H1 (cell line): ENCODE measurements at regions not wholly inside any gene's neighbourhood (a gene's known extent, or its start where the extent isn't known, plus 50 kb on each side); places are given as distances from the start of the nearest gene placed in this dataset.

Source experiments
- CTCF ChIA-PET: fragments of 300-600 bp; sonication (Branson Sonifier 250); formaldehyde crosslinking; loops from one replicate; lab custom pipeline; 2021; ENCODE audit not compliant: partially characterized antibody; lab: Charles Lee
- POLR2A ChIA-PET: fragments of 300-600 bp; sonication (Branson Sonifier 250); formaldehyde crosslinking; loops from one replicate; lab custom pipeline; 2021; ENCODE audit warnings: inconsistent platforms; ENCODE audit not compliant: partially characterized antibody; lab: Charles Lee
- DNase-seq, 2 experiments: peaks; one replicate each; pipeline versions ENCODE4 v3.0.0 to v3.0.0-alpha.2; 2010 to 2022; ENCODE audit warnings: low spot score in 2 of 2, low read depth in 1 of 2, mixed read lengths in 1 of 2
- FAIRE-seq: peaks from 2 replicates; lab custom pipeline; 2011; peaks lifted over from hg19 to GRCh38; lab: Jason Lieb, UNC
- H2AFZ ChIP-seq: 2 replicates; pipeline ENCODE4 v1.8.1; 2012; ENCODE audit warnings: low read length, inconsistent platforms
- H2AK5ac ChIP-seq: 2 replicates; pipeline ENCODE4 v1.6.1; 2013; ENCODE audit warnings: low read depth, low read length
- H2BK120ac ChIP-seq: replicated peaks from 2 replicates; pipeline ENCODE3; 2013; ENCODE audit warnings: low read depth, low read length, inconsistent platforms
- H2BK12ac ChIP-seq: 2 replicates; pipeline ENCODE4 v1.6.1; 2013; ENCODE audit warnings: low read depth, low read length
- H2BK15ac ChIP-seq: 2 replicates; pipeline ENCODE4 v1.6.1; 2013; ENCODE audit warnings: low read length
- H2BK20ac ChIP-seq: 2 replicates; pipeline ENCODE4 v1.6.1; 2013; ENCODE audit warnings: low read length
- H2BK5ac ChIP-seq: 2 replicates; pipeline ENCODE4 v1.6.1; 2013; ENCODE audit warnings: low read depth, low read length
- H3K14ac ChIP-seq: 2 replicates; pipeline ENCODE4 v1.6.1; 2013; ENCODE audit warnings: inconsistent platforms; ENCODE audit not compliant: insufficient read length
- H3K18ac ChIP-seq: 2 replicates; pipeline ENCODE4 v1.6.1; 2013; ENCODE audit warnings: low read length; ENCODE audit errors: extremely low read depth
- H3K23ac ChIP-seq: 2 replicates; pipeline ENCODE4 v1.6.1; 2013; ENCODE audit warnings: inconsistent platforms; ENCODE audit not compliant: insufficient read length
- H3K23me2 ChIP-seq: 2 replicates; pipeline ENCODE4 v1.6.1; 2013; ENCODE audit warnings: low read depth, low read length
- H3K27ac ChIP-seq: 2 replicates; pipeline ENCODE4 v1.6.1; 2011; ENCODE audit warnings: low read depth, low read length, inconsistent platforms
- H3K27me3 ChIP-seq, 4 experiments: replicated peaks in 1 of 4; 1 replicate in 1 of 4; 2 replicates in 3 of 4; pipeline versions ENCODE4 v1.6.1 to v1.8.1; 2011 to 2013; ENCODE audit warnings: low read length in 3 of 4, mild to moderate bottlenecking in 3 of 4, inconsistent platforms in 2 of 4, mixed read lengths in 2 of 4, moderate library complexity in 1 of 4; ENCODE audit not compliant: control insufficient read depth in 3 of 4, insufficient read depth in 3 of 4; ENCODE audit errors: extremely low read depth in 1 of 4
- H3K36me3 ChIP-seq, 4 experiments: 2 replicates each; pipeline versions ENCODE4 v1.6.1 to v1.8.1; 2011 to 2013; ENCODE audit warnings: mild to moderate bottlenecking in 4 of 4, low read length in 3 of 4, moderate library complexity in 2 of 4, control low read depth in 1 of 4, inconsistent platforms in 1 of 4; ENCODE audit not compliant: insufficient read depth in 4 of 4, control insufficient read depth in 2 of 4
- H3K4ac ChIP-seq: replicated peaks from 2 replicates; pipeline ENCODE3; 2013; ENCODE audit warnings: low read length, low read depth, mixed read lengths, inconsistent platforms; ENCODE audit not compliant: insufficient read length
- H3K4me1 ChIP-seq, 4 experiments: replicated peaks in 1 of 4; 1 replicate in 1 of 4; 2 replicates in 3 of 4; pipeline versions ENCODE4 v1.6.1 to v1.8.1; 2011 to 2013; ENCODE audit warnings: low read length in 3 of 4, inconsistent platforms in 2 of 4, mixed read lengths in 1 of 4; ENCODE audit not compliant: insufficient read depth in 4 of 4, control insufficient read depth in 3 of 4
- H3K4me2 ChIP-seq, 2 experiments: 2 replicates each; pipeline versions ENCODE4 v1.6.1 to v1.8.1; 2011 to 2013; ENCODE audit warnings: low read depth in 2 of 2, low read length in 2 of 2, control low read depth in 1 of 2, inconsistent platforms in 1 of 2, mild to moderate bottlenecking in 1 of 2; ENCODE audit not compliant: insufficient read depth in 1 of 2
- H3K4me3 ChIP-seq, 4 experiments: fragments of 200-600, 300-600 bp in 1 of 4; sonication (generic), shearing (Covaris generic), sonication (Bioruptor Twin) in 1 of 4; 2 replicates each; pipeline versions ENCODE4 v1.5.1 to v1.8.1; 2011 to 2016; ENCODE audit warnings: low read length in 4 of 4, low read depth in 3 of 4, control low read depth in 2 of 4, inconsistent platforms in 2 of 4, mild to moderate bottlenecking in 2 of 4, mixed read lengths in 1 of 4, moderate library complexity in 1 of 4; ENCODE audit not compliant: insufficient read depth in 2 of 4; ENCODE audit errors: extremely low read depth in 1 of 4
- H3K56ac ChIP-seq: replicated peaks from 2 replicates; pipeline ENCODE3; 2013; ENCODE audit warnings: low read depth, mild to moderate bottlenecking, mixed read lengths, low read length, inconsistent platforms; ENCODE audit not compliant: insufficient read length
- H3K79me1 ChIP-seq: 2 replicates; pipeline ENCODE4 v1.6.1; 2013; ENCODE audit warnings: low read depth, low read length, control low read depth
- H3K79me2 ChIP-seq, 2 experiments: 2 replicates each; pipeline versions ENCODE4 v1.6.1 to v1.8.1; 2012 to 2013; ENCODE audit warnings: low read length in 2 of 2, mild to moderate bottlenecking in 2 of 2, inconsistent platforms in 1 of 2; ENCODE audit not compliant: insufficient read depth in 2 of 2, control insufficient read depth in 1 of 2
- H3K9ac ChIP-seq, 4 experiments: replicated peaks in 1 of 4; 1 replicate in 1 of 4; 2 replicates in 3 of 4; pipeline versions ENCODE4 v1.6.1 to v1.8.1; 2011 to 2013; ENCODE audit warnings: low read depth in 3 of 4, low read length in 3 of 4, control low read depth in 2 of 4, mild to moderate bottlenecking in 2 of 4, moderate library complexity in 2 of 4, inconsistent platforms in 1 of 4; ENCODE audit errors: extremely low read depth in 1 of 4
- H3K9me3 ChIP-seq, 2 experiments: 2 replicates each; pipeline versions ENCODE4 v1.6.1 to v1.8.1; 2012 to 2013; ENCODE audit warnings: mild to moderate bottlenecking in 2 of 2, moderate library complexity in 2 of 2, control low read depth in 1 of 2, inconsistent platforms in 1 of 2, low read depth in 1 of 2, low read length in 1 of 2, mixed read lengths in 1 of 2; ENCODE audit not compliant: insufficient read depth in 2 of 2
- H4K20me1 ChIP-seq, 2 experiments: replicated peaks in 1 of 2; 2 replicates each; pipeline versions ENCODE3 to v1.8.1; 2011 to 2013; ENCODE audit warnings: inconsistent platforms in 2 of 2, low read length in 2 of 2, mild to moderate bottlenecking in 1 of 2; ENCODE audit not compliant: insufficient read depth in 2 of 2, control insufficient read depth in 1 of 2
- H4K5ac ChIP-seq: 2 replicates; pipeline ENCODE4 v1.6.1; 2013; ENCODE audit warnings: low read length, low read depth, mixed read lengths, inconsistent platforms; ENCODE audit not compliant: insufficient read length
- H4K8ac ChIP-seq: 2 replicates; pipeline ENCODE4 v1.8.0; 2013; ENCODE audit warnings: mild to moderate bottlenecking, moderate library complexity, low read length, inconsistent platforms; ENCODE audit not compliant: insufficient read depth; ENCODE audit errors: extremely low read depth
- H4K91ac ChIP-seq: replicated peaks from 2 replicates; pipeline ENCODE3; 2013; ENCODE audit warnings: low read length, mixed read lengths, inconsistent platforms; ENCODE audit not compliant: insufficient read length
- BACH1 ChIP-seq: IDR thresholded peaks from 2 replicates; pipeline ENCODE4 v1.6.1; 2012; ENCODE audit warnings: low read length, improper control_type of control experiment
- CHD1 ChIP-seq: IDR thresholded peaks from 2 replicates; pipeline ENCODE4 v1.6.1; 2012; ENCODE audit warnings: low read depth, low read length, improper control_type of control experiment
- JUN ChIP-seq: IDR thresholded peaks from 2 replicates; pipeline ENCODE4 v1.6.1; 2011; ENCODE audit warnings: low read depth, mild to moderate bottlenecking, improper control_type of control experiment, low read length
- RFX5 ChIP-seq: IDR thresholded peaks from 2 replicates; pipeline ENCODE4 v1.6.1; 2011; ENCODE audit warnings: low read depth, low read length, improper control_type of control experiment, borderline replicate concordance
- RNF2 ChIP-seq: fragments of 200-900, 300-1000 bp; sonication (generic); IDR thresholded peaks from 2 replicates; pipeline ENCODE4 v1.7.1; 2016; ENCODE audit warnings: borderline replicate concordance, low read depth, mild to moderate bottlenecking, antibody characterized with exemption, low read length; ENCODE audit not compliant: poor library complexity, severe bottlenecking; ENCODE audit errors: missing control alignments
- SAP30 ChIP-seq: fragments of 300-600 bp; sonication (generic); IDR thresholded peaks from 2 replicates; pipeline ENCODE4 v1.7.1; 2012; ENCODE audit warnings: low read length, moderate library complexity, mild to moderate bottlenecking, inconsistent platforms; ENCODE audit not compliant: insufficient read depth, insufficient replicate concordance
- SIRT6 ChIP-seq: IDR thresholded peaks from one replicate; pipeline ENCODE4 v1.7.1; 2012; ENCODE audit warnings: low read length, inconsistent platforms
- SIX5 ChIP-seq: IDR thresholded peaks from 2 replicates; pipeline ENCODE4 v1.6.1; 2011; ENCODE audit warnings: mild to moderate bottlenecking, low read depth, low read length
- SP1 ChIP-seq: IDR thresholded peaks from 2 replicates; pipeline ENCODE4 v1.6.1; 2011; ENCODE audit warnings: low read depth, low read length
- SP4 ChIP-seq: IDR thresholded peaks from 2 replicates; pipeline ENCODE4 v1.6.1; 2012; ENCODE audit warnings: low read length, inconsistent platforms
- TAF7 ChIP-seq: optimal IDR thresholded peaks from 2 replicates; pipeline ENCODE3; 2011; ENCODE audit warnings: low read depth, mild to moderate bottlenecking, inconsistent platforms, low read length, moderate library complexity, borderline replicate concordance
- TCF12 ChIP-seq: IDR thresholded peaks from 2 replicates; pipeline ENCODE4 v1.6.1; 2011; ENCODE audit warnings: low read depth, mild to moderate bottlenecking, low read length
- TEAD4 ChIP-seq: IDR thresholded peaks from 2 replicates; pipeline ENCODE4 v1.6.1; 2012; ENCODE audit warnings: low read depth, low read length, inconsistent platforms, mixed read lengths
- YY1 ChIP-seq: IDR thresholded peaks from 2 replicates; pipeline ENCODE4 v1.6.1; 2011; ENCODE audit warnings: low read depth, mild to moderate bottlenecking, low read length
- WGBS, 2 experiments: shearing (Covaris generic) in 1 of 2; methylation state at CpG; one replicate each; pipeline versions ENCODE4 v1.1.6 to v1.1.7; 2013 to 2015; ENCODE audit warnings: low lambda C conversion rate in 2 of 2, mixed read lengths in 2 of 2, inconsistent platforms in 1 of 2, low coverage in 1 of 2, missing lambda C conversion rate in 1 of 2; ENCODE audit not compliant: insufficient replicate concordance in 2 of 2, insufficient coverage in 1 of 2, insufficient read length in 1 of 2; ENCODE audit errors: extremely low coverage in 1 of 2, missing lambda C conversion rate in 1 of 2; 5-methylcytosine and 5-hydroxymethylcytosine counted together
- TF ChIP-seq, protein P1 (sequence below): IDR thresholded peaks from 2 replicates; pipeline ENCODE4 v1.6.1; 2012; ENCODE audit warnings: low read length, inconsistent platforms

DNA sequence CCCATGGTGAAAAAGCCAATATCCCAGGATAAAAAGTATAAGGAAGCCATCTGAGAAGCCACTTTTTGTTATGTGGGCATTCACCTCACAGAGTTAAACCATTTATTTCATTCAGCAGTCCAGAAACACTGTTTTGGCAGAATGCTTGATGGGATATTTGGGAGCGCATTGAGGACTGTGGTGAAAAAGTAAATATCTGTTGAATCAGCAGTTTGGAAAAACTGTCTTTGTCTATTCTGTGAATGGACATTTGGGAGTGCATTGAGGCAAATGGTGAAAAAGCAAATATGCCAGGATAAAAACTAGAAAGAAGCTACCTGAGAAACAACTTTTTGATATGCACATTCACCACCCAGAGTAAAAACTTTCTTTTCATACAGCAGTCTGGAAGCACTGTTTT, 276.2 kb upstream of the TRIM48 start:
- no peaks in the 10 kb centered on the region for H3K23me2 ChIP-seq
- H3K4ac ChIP-seq, result no peak overlapping the region
- peaks cover 18 to 28% of the 10 kb centered on the region in 2 experiments; a peak in 3 of 4 replicates for H3K9me3 ChIP-seq
- H3K23ac ChIP-seq, result no peak overlapping the region
- CTCF ChIA-PET, result no interaction called here
- H2BK15ac ChIP-seq, result no peak overlapping the region
- H3K9ac ChIP-seq, result no peak overlapping the region
- H3K79me1 ChIP-seq, result no peaks in the 10 kb centered on the region
- H3K14ac ChIP-seq, result no peak overlapping the region
- H3K27ac ChIP-seq, result no peak overlapping the region
- no peak overlapping the region for H2AK5ac ChIP-seq
- FAIRE-seq, result no peak
- no peak for DNase-seq
- H4K5ac ChIP-seq, result no peak overlapping the region
- WGBS, 2 experiments, result 100% methylated on average over 1 of the region's 1 CpG; no CpG with 5 or more reads in 1 of the 2 experiments
- no peak overlapping the region for H3K18ac ChIP-seq
- H3K4me3 ChIP-seq, result no peak overlapping the region
- TF ChIP-seq CHD1 (no peak), BACH1 (no peak), TEAD4 (no peak), YY1 (no peak), SP1 (no peak), JUN (no peak), RFX5 (no peak), SIX5 (no peak), SP4 (no peak), TAF7 (no peak), SAP30 (no peak), SIRT6 (no peak), TCF12 (no peak), RNF2 (no peak)
- TF ChIP-seq, protein P1, sequence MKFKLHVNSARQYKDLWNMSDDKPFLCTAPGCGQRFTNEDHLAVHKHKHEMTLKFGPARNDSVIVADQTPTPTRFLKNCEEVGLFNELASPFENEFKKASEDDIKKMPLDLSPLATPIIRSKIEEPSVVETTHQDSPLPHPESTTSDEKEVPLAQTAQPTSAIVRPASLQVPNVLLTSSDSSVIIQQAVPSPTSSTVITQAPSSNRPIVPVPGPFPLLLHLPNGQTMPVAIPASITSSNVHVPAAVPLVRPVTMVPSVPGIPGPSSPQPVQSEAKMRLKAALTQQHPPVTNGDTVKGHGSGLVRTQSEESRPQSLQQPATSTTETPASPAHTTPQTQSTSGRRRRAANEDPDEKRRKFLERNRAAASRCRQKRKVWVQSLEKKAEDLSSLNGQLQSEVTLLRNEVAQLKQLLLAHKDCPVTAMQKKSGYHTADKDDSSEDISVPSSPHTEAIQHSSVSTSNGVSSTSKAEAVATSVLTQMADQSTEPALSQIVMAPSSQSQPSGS, result no peak
- TF ChIP-seq, all 59 proteins: peak for 0
- no peaks in the 10 kb centered on the region for H3K36me3 ChIP-seq
- H3K79me2 ChIP-seq, result no peaks in the 10 kb centered on the region
- H2BK120ac ChIP-seq, result no peak overlapping the region
- no peaks in the 10 kb centered on the region for H3K4me1 ChIP-seq
- H3K27me3 ChIP-seq, result no peaks in the 10 kb centered on the region
- no peak overlapping the region for H4K8ac ChIP-seq
- no peak overlapping the region for H2BK20ac ChIP-seq
- no peak overlapping the region for H2AFZ ChIP-seq
- no peak overlapping the region for H4K91ac ChIP-seq
- H2BK5ac ChIP-seq, result no peak overlapping the region
- no peaks in the 10 kb centered on the region for H4K20me1 ChIP-seq
- no peak overlapping the region for H2BK12ac ChIP-seq
- POLR2A ChIA-PET, result no interaction called here
- H3K56ac ChIP-seq, result no peak overlapping the region
- H3K4me2 ChIP-seq, result no peak overlapping the region
